Caco-2 (cell line): ENCODE measurements at regions not wholly inside any gene's neighbourhood (a gene's known extent, or its start where the extent isn't known, plus 50 kb on each side); places are given as distances from the start of the nearest gene placed in this dataset.
A peak's percentile ranks its signal among the peaks of the same experiment; 100 is the strongest.

Experiments
- BruUV-seq: library from RNA; stranded (reverse); fragments of 400-500 nt; replicated peaks from 2 replicates; lab custom pipeline; 2021; lab: Mats Ljungman, UMichigan
- CTCF ChIA-PET: fragments of 300-600 bp; sonication (Branson Sonifier 250); formaldehyde crosslinking; loops from one replicate; lab custom pipeline; 2022; ENCODE audit warnings: antibody characterized with exemption; lab: Charles Lee
- POLR2A ChIA-PET: fragments of 300-600 bp; sonication (Branson Sonifier 250); formaldehyde crosslinking; loops from one replicate; lab custom pipeline; 2022; ENCODE audit warnings: antibody characterized with exemption; lab: Charles Lee
- DNase-seq, 2 experiments: peaks; one replicate each; pipeline versions ENCODE4 v3.0.0 to v3.0.0-alpha.2; 2020 to 2022
- H3K27me3 ChIP-seq: replicated peaks from 2 replicates; pipeline ENCODE4 v1.6.0; 2011; ENCODE audit warnings: low read length; ENCODE audit not compliant: control insufficient read depth, insufficient read depth
- H3K36me3 ChIP-seq: 2 replicates; pipeline ENCODE4 v1.5.1; 2011; ENCODE audit warnings: low read length; ENCODE audit not compliant: control insufficient read depth, insufficient read depth
- H3K4me1 ChIP-seq: fragments of 250-450 bp; sonication (Bioruptor Pico); 2 replicates; pipeline ENCODE4 v1.5.1; 2020; ENCODE audit warnings: mild to moderate bottlenecking
- H3K4me3 ChIP-seq: 2 replicates; pipeline ENCODE4 v1.5.1; 2011; ENCODE audit warnings: low read depth, mild to moderate bottlenecking, control low read depth, low read length
- H3K9me3 ChIP-seq: fragments of 250-450 bp; sonication (Bioruptor Pico); 2 replicates; pipeline ENCODE4 v1.5.1; 2020; ENCODE audit warnings: mild to moderate bottlenecking, moderate library complexity
- H3K27ac Mint-ChIP-seq: one replicate; pipeline ENCODE4 v1.8.0; 2022; ENCODE audit warnings: mixed read lengths; ENCODE audit not compliant: unreplicated experiment
- H3K27me3 Mint-ChIP-seq: one replicate; pipeline ENCODE4 v1.8.0; 2022; ENCODE audit warnings: mixed read lengths; ENCODE audit not compliant: insufficient read depth, unreplicated experiment
- H3K36me3 Mint-ChIP-seq: one replicate; pipeline ENCODE4 v1.8.0; 2022; ENCODE audit warnings: mild to moderate bottlenecking, mixed read lengths; ENCODE audit not compliant: insufficient read depth, unreplicated experiment
- H3K4me1 Mint-ChIP-seq: one replicate; pipeline ENCODE4 v1.8.0; 2022; ENCODE audit warnings: low read depth, mixed read lengths; ENCODE audit not compliant: unreplicated experiment
- H3K4me3 Mint-ChIP-seq: one replicate; pipeline ENCODE4 v1.8.0; 2022; ENCODE audit warnings: mild to moderate bottlenecking, moderate library complexity, mixed read lengths; ENCODE audit not compliant: unreplicated experiment
- H3K9me3 Mint-ChIP-seq: one replicate; pipeline ENCODE4 v1.8.0; 2022; ENCODE audit warnings: mixed read lengths; ENCODE audit not compliant: unreplicated experiment
- CTCF ChIP-seq, 2 experiments: fragments of 200-600 bp in 1 of 2; IDR thresholded peaks; 1 replicate in 1 of 2; 2 replicates in 1 of 2; pipeline versions ENCODE4 v1.5.1 to v1.8.0; 2011 to 2022; ENCODE audit warnings: antibody characterized with exemption in 1 of 2, control low read depth in 1 of 2, inconsistent platforms in 1 of 2, low read depth in 1 of 2, low read length in 1 of 2, mild to moderate bottlenecking in 1 of 2, moderate library complexity in 1 of 2; ENCODE audit not compliant: insufficient read depth in 1 of 2, severe bottlenecking in 1 of 2, unreplicated experiment in 1 of 2
- intact Hi-C: fragments of 100-400 bp; cut with micrococcal nuclease; formaldehyde crosslinking; loops from one replicate; pipeline ENCODE4 v1.10.0; 2022; ENCODE audit not compliant: unreplicated experiment

- H3K9me3 Mint-ChIP-seq: peaks cover 4% of the 10 kb centered on the region
- peaks cover 7% of the 10 kb centered on the region for H3K4me1 Mint-ChIP-seq
- Histone ChIP-seq H3K36me3 (no peaks in the 10 kb centered on the region), H3K4me1 (peaks cover 6% of the 10 kb centered on the region; the same call in 1 of the 2 replicates), H3K27me3 (no peaks in the 10 kb centered on the region), H3K4me3 (no peak overlapping the region), H3K9me3 (no peaks in the 10 kb centered on the region; the same call in 1 of the 2 replicates)
- POLR2A ChIA-PET: no interaction called here
- no peak for TF ChIP-seq CTCF (IDR thresholded peaks at IDR 0.05; ENCODE audit: insufficient read depth in 1 of 2, low read depth in 1 of 2, low read length in 1 of 2, severe bottlenecking in 1 of 2, unreplicated experiment in 1 of 2)
- no peaks in the 10 kb centered on the region for H3K36me3 Mint-ChIP-seq
- H3K27me3 Mint-ChIP-seq: no peaks in the 10 kb centered on the region
- intact Hi-C loops: no loop called here
- no peak overlapping the region for H3K4me3 Mint-ChIP-seq
- H3K27ac Mint-ChIP-seq: peak overlapping the region; percentile 32
- CTCF ChIA-PET: no interaction called here
- BruUV-seq: no TSS peak
- no peak for DNase-seq
These were observed 337.9 kb downstream of the CETN3 start for GRCh38 chr5:90071656-90072055.

- BruUV-seq: no TSS peak
- Mint-ChIP-seq H3K9me3 (peaks cover 10% of the 10 kb centered on the region), H3K36me3 (no peaks in the 10 kb centered on the region), H3K27me3 (no peaks in the 10 kb centered on the region), H3K4me1 (peaks cover 7% of the 10 kb centered on the region), H3K4me3 (no peak overlapping the region), H3K27ac (peak overlapping the region; percentile 32)
- no peaks in the 10 kb centered on the region; the same call in 1 of the 2 replicates for H3K9me3 ChIP-seq
- no peaks in the 10 kb centered on the region for H3K27me3 ChIP-seq
- DNase-seq: no peak
- intact Hi-C loops: no loop called here
- H3K4me1 ChIP-seq: peaks cover 6% of the 10 kb centered on the region; the same call in 1 of the 2 replicates
- CTCF ChIA-PET: no interaction called here
- TF ChIP-seq CTCF (IDR thresholded peaks at IDR 0.05; ENCODE audit: insufficient read depth in 1 of 2, low read depth in 1 of 2, low read length in 1 of 2, severe bottlenecking in 1 of 2, unreplicated experiment in 1 of 2): no peak
- H3K36me3 ChIP-seq: no peaks in the 10 kb centered on the region
- POLR2A ChIA-PET: no interaction called here
- no peak overlapping the region for H3K4me3 ChIP-seq
These were observed 338.5 kb downstream of the CETN3 start for GRCh38 chr5:90071066-90071465.

GRCh38 chr5:90066920-90067319 is 342.6 kb downstream of the CETN3 start:
- no peak for DNase-seq
- Mint-ChIP-seq H3K27me3 (no peaks in the 10 kb centered on the region), H3K9me3 (peaks cover 13% of the 10 kb centered on the region), H3K36me3 (no peaks in the 10 kb centered on the region), H3K4me1 (no peaks in the 10 kb centered on the region), H3K27ac (no peak overlapping the region), H3K4me3 (no peak overlapping the region)
- H3K27me3 ChIP-seq: no peaks in the 10 kb centered on the region
- H3K4me1 ChIP-seq: peaks cover 6% of the 10 kb centered on the region; the same call in 1 of the 2 replicates
- POLR2A ChIA-PET: no interaction called here
- CTCF ChIA-PET: no interaction called here
- TF ChIP-seq CTCF (IDR thresholded peaks at IDR 0.05; ENCODE audit: insufficient read depth in 1 of 2, low read depth in 1 of 2, low read length in 1 of 2, severe bottlenecking in 1 of 2, unreplicated experiment in 1 of 2): no peak
- H3K4me3 ChIP-seq: no peak overlapping the region
- H3K36me3 ChIP-seq: no peaks in the 10 kb centered on the region
- intact Hi-C loops: no loop called here
- no peaks in the 10 kb centered on the region; the same call in 1 of the 2 replicates for H3K9me3 ChIP-seq
- no TSS peak for BruUV-seq
